ENCODE measurements at regions not wholly inside any gene's neighbourhood (a gene's known extent, or its start where the extent isn't known, plus 50 kb on each side); places are given as distances from the start of the nearest gene placed in this dataset.
A peak's percentile ranks its signal among the peaks of the same experiment; 100 is the strongest.

DNA sequence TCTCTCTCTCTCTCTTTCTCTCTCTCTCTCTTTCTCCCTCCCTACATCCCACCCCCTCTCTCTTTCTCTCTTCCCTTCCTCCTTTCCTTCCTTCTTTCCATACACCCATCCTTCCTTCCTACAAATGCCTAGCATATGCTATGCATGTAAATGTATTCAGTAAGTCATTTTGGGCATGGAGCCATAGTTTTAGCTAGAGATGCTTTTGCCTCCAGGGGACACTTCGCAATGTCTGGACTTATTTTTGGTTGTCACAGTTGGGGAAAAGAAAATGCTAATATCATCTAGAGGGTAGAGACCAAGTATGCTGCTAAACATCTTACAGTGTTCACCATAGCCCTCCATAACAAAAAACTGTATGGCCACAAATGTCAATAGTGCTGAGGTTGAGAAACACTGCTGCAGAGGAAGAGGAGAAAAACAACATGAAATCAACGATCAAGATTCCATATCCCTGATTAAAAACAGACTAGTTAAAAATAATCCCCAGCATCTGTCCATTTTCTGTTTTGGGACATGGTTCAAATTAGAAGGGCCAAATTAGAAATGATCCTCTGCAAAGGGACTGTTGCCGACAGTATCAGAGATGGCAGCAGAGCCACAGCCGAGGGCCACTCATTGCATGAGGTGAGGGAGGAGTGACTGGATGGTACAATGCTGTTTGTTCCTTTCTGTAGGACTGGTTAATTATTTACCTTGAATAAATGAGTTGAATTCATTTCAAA, 152.7 kb downstream of the SH3BGRL2 start:
- Mint-ChIP-seq H3K27me3 (ENCODE audit: low read depth) (peaks cover 14% of the 10 kb centered on the region), H3K27ac (no peak overlapping the region), H3K36me3 (ENCODE audit: low read depth) (no peaks in the 10 kb centered on the region), H3K9me3 (ENCODE audit: insufficient read depth) (no peaks in the 10 kb centered on the region), H3K4me1 (ENCODE audit: low read depth) (no peaks in the 10 kb centered on the region), H3K4me3 (no peak overlapping the region)
- DNase-seq (no peak), ATAC-seq (no peak)
- POLR2A ChIA-PET, result no interaction called here
- CTCF ChIA-PET, result no interaction called here

DNA sequence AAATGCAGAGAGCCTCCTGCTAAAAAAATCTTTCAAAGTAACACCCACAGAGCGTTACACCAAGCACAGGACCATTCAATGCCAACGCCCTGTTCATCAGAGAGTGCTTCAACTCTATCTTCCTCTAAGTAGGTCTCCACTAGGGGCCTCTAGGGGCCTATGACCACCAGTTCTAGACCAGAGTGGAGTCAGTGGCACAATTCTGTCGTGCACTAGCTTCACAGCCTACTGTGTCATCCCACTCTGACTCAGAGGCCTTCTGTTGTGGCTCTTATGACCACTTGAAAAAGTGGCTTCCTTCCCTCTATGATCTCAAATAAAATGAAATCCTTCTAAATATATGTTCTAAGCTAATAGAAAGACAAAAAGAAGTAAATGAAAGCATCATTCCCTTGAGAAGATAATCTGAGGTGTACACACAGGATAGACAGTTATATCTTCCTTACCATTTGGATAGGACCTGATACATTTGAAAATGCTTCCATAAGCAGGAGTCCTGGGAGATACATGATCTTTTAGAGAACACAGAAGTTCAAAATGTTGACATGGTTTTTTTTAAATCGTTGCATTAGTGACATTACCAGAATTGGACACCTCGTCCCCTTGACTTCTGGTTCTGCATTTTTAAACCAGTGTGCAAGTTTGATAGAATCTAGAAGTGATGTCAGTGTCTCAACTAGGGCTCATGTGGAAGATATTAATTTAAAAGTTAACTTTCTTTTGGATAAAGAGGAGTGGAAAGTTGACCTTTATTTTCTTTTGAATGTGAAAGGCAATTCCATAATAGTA, 151.9 kb downstream of the SH3BGRL2 start:
- DNase-seq (no peak), ATAC-seq (no peak)
- POLR2A ChIA-PET, result no interaction called here
- no peaks in the 10 kb centered on the region for H3K9me3 Mint-ChIP-seq (ENCODE audit: insufficient read depth)
- H3K36me3 Mint-ChIP-seq (ENCODE audit: low read depth), result no peaks in the 10 kb centered on the region
- no peak overlapping the region for H3K27ac Mint-ChIP-seq
- no peaks in the 10 kb centered on the region for H3K4me1 Mint-ChIP-seq (ENCODE audit: low read depth)
- H3K27me3 Mint-ChIP-seq (ENCODE audit: low read depth), result peaks cover 14% of the 10 kb centered on the region
- no peak overlapping the region for H3K4me3 Mint-ChIP-seq
- CTCF ChIA-PET, result interaction anchor here (1.0 to 1.3 kb wide), 4 partner anchors 10 to 87 kb away, joined by 3 to 8 read pairs (median 6); no protein-coding TSS in a partner anchor

DNA sequence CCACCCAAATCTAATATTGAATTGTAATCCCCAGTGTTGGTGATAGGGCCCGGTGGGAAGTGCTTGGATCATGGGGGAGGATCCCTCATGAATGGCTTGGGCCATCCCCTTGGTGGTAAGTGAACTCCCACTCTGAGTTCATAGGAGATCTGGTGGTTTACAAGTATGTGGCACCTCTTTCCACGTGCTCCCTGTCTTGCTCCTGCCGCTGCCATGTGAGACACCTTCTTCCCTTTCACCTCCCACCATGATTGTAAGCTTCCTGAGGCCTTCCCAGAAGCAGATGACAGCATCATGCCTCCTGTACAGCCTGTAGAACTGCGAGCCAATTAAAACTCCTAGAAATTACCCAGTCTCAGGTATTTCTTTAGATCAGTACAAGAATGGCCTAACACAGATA, 150.8 kb downstream of the SH3BGRL2 start:
- ATAC-seq (no peak), DNase-seq (no peak)
- Mint-ChIP-seq H3K27ac (no peak overlapping the region), H3K9me3 (ENCODE audit: insufficient read depth) (no peaks in the 10 kb centered on the region), H3K36me3 (ENCODE audit: low read depth) (no peaks in the 10 kb centered on the region), H3K27me3 (ENCODE audit: low read depth) (peaks cover 11% of the 10 kb centered on the region), H3K4me3 (no peak overlapping the region), H3K4me1 (ENCODE audit: low read depth) (peaks cover 7% of the 10 kb centered on the region)
- ChIA-PET POLR2A (no interaction called here), CTCF (interaction anchor here (0.6 to 1.3 kb wide), 4 partner anchors 11 to 102 kb away, joined by 3 to 8 read pairs (median 5); no protein-coding TSS in a partner anchor)

DNA sequence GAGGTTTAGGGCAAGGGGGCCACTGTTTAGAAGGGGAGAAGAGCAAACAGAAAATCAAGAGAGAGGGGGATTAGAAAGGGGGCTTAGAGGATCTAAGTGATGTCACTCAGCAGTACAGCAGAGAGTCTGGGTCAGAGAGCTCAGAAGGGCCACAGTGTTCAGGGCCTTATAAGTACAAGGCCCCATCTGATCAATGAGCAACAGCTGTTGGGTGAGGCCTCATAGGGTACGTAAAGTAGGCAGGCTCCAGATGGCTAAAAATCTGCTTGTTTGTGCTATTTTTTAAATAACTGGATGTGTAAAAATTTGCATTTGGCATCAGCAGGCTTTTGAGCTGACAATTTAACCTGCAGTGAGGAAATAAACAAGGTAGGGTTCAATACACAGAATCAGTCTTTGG, 149.8 kb downstream of the SH3BGRL2 start:
- H3K4me1 Mint-ChIP-seq (ENCODE audit: low read depth), result peaks cover 7% of the 10 kb centered on the region
- ChIA-PET POLR2A (no interaction called here), CTCF (interaction anchor here (1.3 kb wide), 1 partner anchor 33 kb away, joined by 3 read pairs; no protein-coding TSS in a partner anchor)
- ATAC-seq (no peak), DNase-seq (no peak)
- H3K27me3 Mint-ChIP-seq (ENCODE audit: low read depth), result peaks cover 11% of the 10 kb centered on the region
- no peaks in the 10 kb centered on the region for H3K36me3 Mint-ChIP-seq (ENCODE audit: low read depth)
- H3K4me3 Mint-ChIP-seq, result no peak overlapping the region
- H3K9me3 Mint-ChIP-seq (ENCODE audit: insufficient read depth), result no peaks in the 10 kb centered on the region
- no peak overlapping the region for H3K27ac Mint-ChIP-seq

DNA sequence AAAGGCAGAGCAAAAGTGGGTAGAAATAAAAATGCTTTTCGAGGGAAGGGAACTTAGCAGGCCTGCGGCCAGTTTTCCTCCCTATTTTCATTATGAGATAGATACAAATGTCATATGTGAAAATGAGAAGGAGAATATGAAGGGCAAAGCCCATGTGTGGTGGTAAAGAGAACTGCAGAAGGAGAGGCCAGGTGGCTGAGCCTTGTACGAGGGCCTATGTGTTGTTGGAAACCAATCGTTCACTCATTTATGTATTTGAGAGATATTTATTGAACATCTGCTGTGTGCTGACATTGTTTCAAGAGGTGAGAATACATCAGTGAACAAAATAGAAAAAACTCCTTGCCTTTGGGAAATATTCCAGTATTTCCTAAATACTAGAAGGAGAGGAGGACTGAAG, 147.7 kb downstream of the SH3BGRL2 start:
- no peaks in the 10 kb centered on the region for H3K36me3 Mint-ChIP-seq (ENCODE audit: low read depth)

DNA sequence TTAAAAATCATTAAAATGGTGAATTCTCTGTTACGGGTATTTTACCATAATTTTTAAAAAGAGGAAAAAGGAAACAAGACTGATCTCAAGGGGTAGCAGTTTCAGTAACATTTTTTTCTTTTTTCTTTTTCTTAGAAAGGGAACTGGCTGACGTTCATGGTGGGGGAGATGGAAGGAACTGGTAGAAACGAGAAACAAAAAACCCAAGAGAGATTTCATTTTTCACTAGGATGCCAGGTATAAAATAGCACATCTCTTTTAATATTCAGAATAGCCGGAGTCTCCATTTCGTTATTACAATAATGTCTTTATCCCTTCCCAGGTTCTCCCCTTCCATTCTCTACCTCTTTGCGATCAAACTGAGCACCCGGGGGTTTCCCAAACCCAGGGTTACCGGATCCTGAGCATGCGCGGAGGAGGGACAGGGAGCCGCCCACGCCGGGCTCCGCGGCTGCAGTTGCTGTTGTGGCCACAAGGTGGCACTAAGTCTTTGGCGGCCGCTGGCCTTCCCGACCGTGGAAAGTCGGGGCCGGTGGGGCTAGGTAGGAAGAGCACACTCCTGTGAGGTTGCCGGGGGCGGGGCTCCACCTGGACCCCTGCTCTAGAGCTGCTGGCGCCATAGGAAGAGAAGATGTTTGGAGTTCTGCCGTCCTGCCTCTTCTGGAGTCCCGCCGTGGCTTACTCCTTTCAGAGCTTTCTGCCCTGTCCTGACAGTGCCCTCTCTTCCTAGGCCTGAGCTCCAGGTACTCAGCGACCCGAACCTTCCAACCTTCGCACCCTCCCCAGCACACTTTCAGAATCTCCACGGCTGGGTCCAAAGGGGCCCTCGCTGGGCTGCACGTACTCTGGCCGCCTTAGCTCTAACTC, 146.8 kb downstream of the SH3BGRL2 start:
- Mint-ChIP-seq H3K27ac (no peak overlapping the region), H3K4me3 (peak overlapping the region; percentile 67), H3K9me3 (ENCODE audit: insufficient read depth) (no peaks in the 10 kb centered on the region), H3K27me3 (ENCODE audit: low read depth) (peaks cover 4% of the 10 kb centered on the region), H3K4me1 (ENCODE audit: low read depth) (peaks cover 7% of the 10 kb centered on the region), H3K36me3 (ENCODE audit: low read depth) (no peaks in the 10 kb centered on the region)
- DNase-seq (peak; percentile 84), ATAC-seq (peak; percentile 95)
- CTCF ChIA-PET, result interaction anchor here (0.8 to 4.1 kb wide), 18 partner anchors 9 to 146 kb away, joined by 3 to 37 read pairs (median 5); partner anchors contain the start of gene SH3BGRL2
- POLR2A ChIA-PET, result no interaction called here

More for the DNA sequence above, 147.7 kb downstream of the SH3BGRL2 start:
- Mint-ChIP-seq H3K4me1 (ENCODE audit: low read depth) (peaks cover 7% of the 10 kb centered on the region), H3K27ac (no peak overlapping the region), H3K27me3 (ENCODE audit: low read depth) (peaks cover 4% of the 10 kb centered on the region), H3K9me3 (ENCODE audit: insufficient read depth) (no peaks in the 10 kb centered on the region), H3K4me3 (no peak overlapping the region)
- POLR2A ChIA-PET, result no interaction called here
- DNase-seq, result no peak
- CTCF ChIA-PET, result interaction anchor here (0.8 to 4.1 kb wide), 18 partner anchors 8 to 147 kb away, joined by 3 to 37 read pairs (median 5); partner anchors contain the start of gene SH3BGRL2
- no peak for ATAC-seq

DNA sequence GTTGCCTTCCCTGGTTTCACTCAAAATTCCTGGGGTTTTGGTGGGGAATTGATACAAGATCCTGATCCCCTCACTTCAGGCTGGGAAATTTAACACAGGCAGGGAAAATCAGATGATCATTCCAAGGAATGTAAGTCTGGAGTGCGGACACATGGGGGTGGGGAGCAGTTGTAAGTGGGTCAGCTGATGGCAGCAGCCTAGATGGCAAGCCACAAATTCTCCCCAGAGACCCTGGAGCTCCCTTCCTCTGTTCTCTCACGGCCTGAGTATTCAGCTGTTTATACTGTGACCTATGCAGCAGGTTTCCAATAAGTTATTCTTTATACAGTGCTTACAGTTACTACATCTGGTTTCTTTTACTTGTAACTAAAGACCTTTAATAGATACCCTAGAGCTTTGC, 144.9 kb downstream of the SH3BGRL2 start:
- ATAC-seq (no peak), DNase-seq (no peak)
- Mint-ChIP-seq H3K4me3 (no peak overlapping the region), H3K27ac (no peak overlapping the region), H3K27me3 (ENCODE audit: low read depth) (peaks cover 4% of the 10 kb centered on the region), H3K36me3 (ENCODE audit: low read depth) (no peaks in the 10 kb centered on the region), H3K9me3 (ENCODE audit: insufficient read depth) (no peaks in the 10 kb centered on the region), H3K4me1 (ENCODE audit: low read depth) (peaks cover 7% of the 10 kb centered on the region)
- CTCF ChIA-PET, result interaction anchor here (1.1 to 1.4 kb wide), 3 partner anchors 25 to 94 kb away, joined by 3 to 4 read pairs (median 3); no protein-coding TSS in a partner anchor
- POLR2A ChIA-PET, result no interaction called here

DNA sequence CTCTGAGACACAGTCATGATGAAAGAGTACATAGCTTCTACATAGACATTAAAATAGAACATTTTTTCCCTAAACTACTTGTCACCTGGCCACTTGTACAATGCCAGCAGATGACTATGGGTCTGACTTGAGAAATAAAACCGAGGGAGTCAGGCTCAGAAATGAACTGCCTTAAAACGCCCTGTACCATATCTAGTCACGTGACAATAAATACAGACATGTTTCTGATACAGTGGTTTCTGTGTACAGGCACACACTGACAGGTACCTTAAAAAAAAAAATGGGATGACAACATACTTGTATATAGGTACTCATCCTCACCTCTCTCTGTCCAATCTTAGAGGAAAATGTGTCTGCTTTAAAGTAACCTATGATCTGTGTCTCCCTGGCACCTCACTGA, 144.1 kb downstream of the SH3BGRL2 start:
- Mint-ChIP-seq H3K4me1 (ENCODE audit: low read depth) (peaks cover 7% of the 10 kb centered on the region), H3K27me3 (ENCODE audit: low read depth) (peaks cover 4% of the 10 kb centered on the region), H3K36me3 (ENCODE audit: low read depth) (no peaks in the 10 kb centered on the region), H3K4me3 (no peak overlapping the region), H3K9me3 (ENCODE audit: insufficient read depth) (no peaks in the 10 kb centered on the region), H3K27ac (no peak overlapping the region)
- DNase-seq (no peak), ATAC-seq (no peak)
- CTCF ChIA-PET, result interaction anchor here (0.7 to 1.4 kb wide), 4 partner anchors 25 to 1621 kb away, joined by 3 to 4 read pairs (median 4); no protein-coding TSS in a partner anchor
- POLR2A ChIA-PET, result no interaction called here

DNA sequence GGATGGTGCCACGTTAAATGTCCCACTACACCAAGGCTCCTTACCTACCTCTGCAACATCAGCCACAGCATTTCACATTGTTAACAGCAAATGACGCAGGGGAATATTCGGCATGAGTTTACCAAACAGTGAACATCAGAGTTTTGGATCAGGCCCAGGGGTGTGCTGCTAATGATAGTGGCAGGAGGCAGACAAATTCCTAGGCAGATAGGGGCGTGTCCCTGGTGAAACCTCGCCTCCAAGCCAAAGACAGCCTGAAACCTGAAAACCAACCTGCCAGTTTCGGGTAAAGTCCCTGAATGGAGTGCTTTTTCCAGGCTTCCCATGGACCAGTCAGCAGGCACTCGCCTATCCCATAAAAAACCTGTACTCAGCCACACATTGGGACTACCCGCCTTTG, 133.6 kb downstream of the SH3BGRL2 start:
- H3K4me3 Mint-ChIP-seq, result no peak overlapping the region
- no peaks in the 10 kb centered on the region for H3K36me3 Mint-ChIP-seq (ENCODE audit: low read depth)
- H3K27me3 Mint-ChIP-seq (ENCODE audit: low read depth), result peaks cover 2% of the 10 kb centered on the region
- ChIA-PET CTCF (no interaction called here), POLR2A (no interaction called here)
- no peaks in the 10 kb centered on the region for H3K4me1 Mint-ChIP-seq (ENCODE audit: low read depth)
- ATAC-seq (no peak), DNase-seq (no peak)
- H3K27ac Mint-ChIP-seq, result no peak overlapping the region
- H3K9me3 Mint-ChIP-seq (ENCODE audit: insufficient read depth), result no peaks in the 10 kb centered on the region

DNA sequence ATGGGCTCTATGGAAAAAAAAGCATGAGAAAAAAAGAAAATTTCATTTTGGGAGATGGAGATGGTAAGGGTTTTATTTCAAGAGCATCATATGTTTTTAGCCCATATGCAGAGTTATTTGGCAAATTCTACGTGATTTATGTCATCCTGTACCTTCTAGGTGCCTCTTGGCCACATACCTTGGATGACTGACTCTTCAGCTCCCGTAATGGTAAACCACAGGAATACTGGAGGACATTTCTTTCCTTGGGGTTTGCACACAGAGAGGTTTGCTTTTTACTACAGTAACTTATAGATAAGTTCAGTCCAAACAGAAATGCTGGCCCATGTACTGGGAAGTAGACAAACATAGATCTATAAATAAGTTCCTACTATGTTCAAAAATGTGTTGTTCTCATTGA, 132.2 kb downstream of the SH3BGRL2 start:
- H3K36me3 Mint-ChIP-seq (ENCODE audit: low read depth), result no peaks in the 10 kb centered on the region
- DNase-seq (no peak), ATAC-seq (no peak)
- no peaks in the 10 kb centered on the region for H3K4me1 Mint-ChIP-seq (ENCODE audit: low read depth)
- POLR2A ChIA-PET, result no interaction called here
- H3K27me3 Mint-ChIP-seq (ENCODE audit: low read depth), result peaks cover 3% of the 10 kb centered on the region
- no peak overlapping the region for H3K4me3 Mint-ChIP-seq
- CTCF ChIA-PET, result interaction anchor here (0.9 to 1.2 kb wide), 2 partner anchors 15 to 107 kb away, joined by 4 to 5 read pairs; no protein-coding TSS in a partner anchor
- H3K27ac Mint-ChIP-seq, result no peak overlapping the region
- no peaks in the 10 kb centered on the region for H3K9me3 Mint-ChIP-seq (ENCODE audit: insufficient read depth)

DNA sequence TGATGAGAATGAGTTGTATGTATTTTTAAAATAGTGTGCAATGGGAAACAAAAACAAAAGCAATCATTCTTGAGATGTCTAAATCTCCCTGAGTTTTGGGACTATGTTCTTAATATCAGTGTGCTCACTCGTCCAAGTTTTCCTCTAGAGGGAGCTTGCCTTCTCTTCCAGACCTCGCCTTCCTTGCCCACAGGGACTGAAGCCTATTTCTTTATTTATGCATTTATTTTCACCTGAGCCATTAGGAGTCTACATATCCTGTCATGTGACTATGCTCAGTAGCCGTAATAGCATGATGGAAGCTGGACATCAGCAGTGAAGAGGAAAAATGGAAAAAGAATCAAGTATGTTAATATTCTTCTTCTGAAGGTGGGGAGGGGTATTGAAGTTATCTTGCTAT, 131.2 kb downstream of the SH3BGRL2 start:
- Mint-ChIP-seq H3K9me3 (ENCODE audit: insufficient read depth) (no peaks in the 10 kb centered on the region), H3K36me3 (ENCODE audit: low read depth) (no peaks in the 10 kb centered on the region), H3K27me3 (ENCODE audit: low read depth) (peaks cover 3% of the 10 kb centered on the region), H3K4me1 (ENCODE audit: low read depth) (no peaks in the 10 kb centered on the region), H3K27ac (no peak overlapping the region), H3K4me3 (no peak overlapping the region)
- CTCF ChIA-PET, result interaction anchor here (0.9 to 1.2 kb wide), 2 partner anchors 16 to 108 kb away, joined by 4 to 5 read pairs; no protein-coding TSS in a partner anchor
- POLR2A ChIA-PET, result no interaction called here
- no peak for DNase-seq
- ATAC-seq, result no peak

Measured in activated CD8-positive, alpha-beta T cell treated with anti-CD3 and anti-CD28 coated beads, Interleukin-2, amount 10 ng/mL, durations not matched to agents 7 days and 5 days (primary cell).